ENCODE measurements at regions not wholly inside any gene's neighbourhood (a gene's known extent, or its start where the extent isn't known, plus 50 kb on each side); places are given as distances from the start of the nearest gene placed in this dataset.

- Histone ChIP-seq H3K14ac (ENCODE audit: low read length) (no peak overlapping the region), H2BK5ac (ENCODE audit: low read length) (no peak overlapping the region), H2BK12ac (ENCODE audit: low read length) (peak overlapping the region; percentile 91), H2AFZ (ENCODE audit: low read length) (no peak overlapping the region), H2AK5ac (ENCODE audit: low read depth, low read length) (peak overlapping the region; percentile 64), H3K4me2 (ENCODE audit: insufficient read depth, low read length, poor library complexity, severe bottlenecking) (no peak overlapping the region), H3K79me1 (ENCODE audit: low read depth, low read length) (no peaks in the 10 kb centered on the region), H3K27ac (replicated peaks; ENCODE audit: low read length) (no peak overlapping the region), H4K91ac (ENCODE audit: low read depth, low read length, poor library complexity) (no peak overlapping the region), H3K9me3 (replicated peaks in 1 of 2; ENCODE audit: control insufficient read depth in 2 of 2, insufficient read depth in 1 of 2, low read depth in 1 of 2, low read length in 2 of 2) (no peaks in the 10 kb centered on the region), H2BK15ac (ENCODE audit: low read length) (no peak overlapping the region), H3K9ac (ENCODE audit: low read depth, low read length, poor library complexity) (no peak overlapping the region), H3K18ac (ENCODE audit: low read length) (peak overlapping the region; percentile 18), H3K23ac (ENCODE audit: low read depth, low read length, poor library complexity) (no peak overlapping the region), H3K4ac (ENCODE audit: low read length) (no peak overlapping the region), H3K27me3 (ENCODE audit: control insufficient read depth in 3 of 3, insufficient read depth in 3 of 3, low read depth in 1 of 3, low read length in 3 of 3) (peaks cover 0 to 63% (median 0%) of the 10 kb centered on the region in 3 experiments), H3K4me3 (ENCODE audit: low read length in 2 of 2) (no peak overlapping the region), H2BK120ac (ENCODE audit: low read depth, low read length) (no peak overlapping the region), H3K36me3 (replicated peaks in 1 of 2; ENCODE audit: control insufficient read depth in 2 of 2, insufficient read depth in 2 of 2, low read length in 2 of 2) (no peaks in the 10 kb centered on the region), H4K8ac (ENCODE audit: low read depth, low read length) (no peak overlapping the region), H3K4me1 (ENCODE audit: control insufficient read depth in 2 of 2, insufficient read depth in 1 of 2, low read depth in 1 of 2, low read length in 2 of 2) (peaks cover 11 to 22% of the 10 kb centered on the region in 2 donors)
- no peak for DNase-seq (ENCODE audit: low spot score)
- WGBS, 2 donors (ENCODE audit: extremely low coverage in 2 of 2, insufficient read length in 2 of 2, insufficient replicate concordance in 1 of 2) = no CpG with 5 or more reads among the region's 24 CpGs
Measured at GRCh38 chr5:176748073-176748966, 62.0 kb upstream of the UNC5A start.

DNA sequence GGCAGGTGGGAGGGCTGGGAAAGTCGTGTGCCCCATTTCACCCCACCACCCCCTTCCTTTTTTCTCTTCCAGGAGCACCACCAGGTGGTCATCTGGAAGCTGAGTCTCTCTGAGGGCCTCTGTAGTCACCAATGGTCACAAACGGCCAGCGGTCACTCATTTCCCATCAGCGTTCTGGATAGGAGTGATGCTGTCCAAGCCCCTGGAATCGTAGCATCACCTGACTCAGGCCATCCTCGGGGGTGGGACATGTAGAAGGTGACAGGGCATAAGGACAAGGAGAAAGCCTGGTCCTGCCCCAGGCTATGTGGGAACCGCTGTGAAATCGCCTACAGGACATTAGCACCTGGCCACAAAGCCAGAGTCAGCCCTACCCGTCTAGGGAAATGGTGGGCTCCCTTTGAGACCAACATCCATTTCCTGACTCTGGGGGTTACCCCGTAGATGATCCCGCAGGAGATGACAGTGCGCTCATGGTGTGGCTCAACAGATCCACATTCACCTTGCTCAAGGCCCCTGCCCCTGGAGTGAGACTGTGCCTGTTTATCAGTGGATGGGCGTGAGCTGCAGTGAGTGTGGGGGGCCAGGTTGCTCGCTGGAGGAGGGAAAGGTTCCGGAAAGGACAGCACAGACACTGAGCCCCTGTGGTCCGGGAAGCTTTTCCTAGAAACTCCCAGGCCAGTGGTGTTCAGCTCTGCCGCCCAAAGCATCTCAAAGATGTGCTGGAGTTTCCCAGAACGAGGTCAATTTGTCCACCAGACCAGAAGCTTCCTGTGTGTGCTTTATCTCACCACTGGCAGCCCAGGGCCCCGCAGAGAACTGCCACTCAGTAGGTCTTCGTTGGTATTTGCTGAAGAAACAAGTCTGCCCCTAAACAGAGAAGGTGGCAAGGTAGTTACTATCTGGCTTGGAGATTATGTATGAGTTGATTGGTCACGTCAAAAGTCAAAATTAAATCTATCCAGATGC, 61.1 kb upstream of the UNC5A start:
- Histone ChIP-seq H3K79me1 (ENCODE audit: low read depth, low read length) (no peaks in the 10 kb centered on the region), H3K27ac (replicated peaks; ENCODE audit: low read length) (no peak overlapping the region)

GRCh38 chr5:176750144-176750543, 60.2 kb upstream of the UNC5A start:
- H3K9ac ChIP-seq (ENCODE audit: low read depth, low read length, poor library complexity) = no peak overlapping the region
- no peak overlapping the region for H3K4ac ChIP-seq (ENCODE audit: low read length)
- H2AFZ ChIP-seq (ENCODE audit: low read length) = no peak overlapping the region
- no peak overlapping the region for H4K8ac ChIP-seq (ENCODE audit: low read depth, low read length)
- H3K18ac ChIP-seq (ENCODE audit: low read length) = no peak overlapping the region
- peaks cover 0 to 12% of the 10 kb centered on the region in 2 donors for H3K4me1 ChIP-seq (ENCODE audit: control insufficient read depth in 2 of 2, insufficient read depth in 1 of 2, low read depth in 1 of 2, low read length in 2 of 2)
- no peak overlapping the region for H2BK12ac ChIP-seq (ENCODE audit: low read length)
- H3K14ac ChIP-seq (ENCODE audit: low read length) = no peak overlapping the region
- no peaks in the 10 kb centered on the region for H3K79me1 ChIP-seq (ENCODE audit: low read depth, low read length)
- no peak overlapping the region for H3K23ac ChIP-seq (ENCODE audit: low read depth, low read length, poor library complexity)
- no peak overlapping the region for H2BK120ac ChIP-seq (ENCODE audit: low read depth, low read length)
- no peak overlapping the region for H2BK5ac ChIP-seq (ENCODE audit: low read length)
- H3K4me2 ChIP-seq (ENCODE audit: insufficient read depth, low read length, poor library complexity, severe bottlenecking) = no peak overlapping the region
- no peak overlapping the region for H2AK5ac ChIP-seq (ENCODE audit: low read depth, low read length)
- no peaks in the 10 kb centered on the region for H3K9me3 ChIP-seq (replicated peaks in 1 of 2; ENCODE audit: control insufficient read depth in 2 of 2, insufficient read depth in 1 of 2, low read depth in 1 of 2, low read length in 2 of 2)
- H2BK15ac ChIP-seq (ENCODE audit: low read length) = no peak overlapping the region
- no peak overlapping the region for H3K4me3 ChIP-seq (ENCODE audit: low read length in 2 of 2)
- no peak for DNase-seq (ENCODE audit: low spot score)
- no CpG with 5 or more reads among the region's 10 CpGs for WGBS, 2 donors (ENCODE audit: extremely low coverage in 2 of 2, insufficient read length in 2 of 2, insufficient replicate concordance in 1 of 2)
- no peak overlapping the region for H4K91ac ChIP-seq (ENCODE audit: low read depth, low read length, poor library complexity)
- H3K27me3 ChIP-seq (ENCODE audit: control insufficient read depth in 3 of 3, insufficient read depth in 3 of 3, low read depth in 1 of 3, low read length in 3 of 3) = peaks cover 0 to 46% (median 0%) of the 10 kb centered on the region in 3 experiments
- H3K36me3 ChIP-seq (replicated peaks in 1 of 2; ENCODE audit: control insufficient read depth in 2 of 2, insufficient read depth in 2 of 2, low read length in 2 of 2) = no peaks in the 10 kb centered on the region
- H3K27ac ChIP-seq (replicated peaks; ENCODE audit: low read length) = no peak overlapping the region

More for the DNA sequence above, 61.1 kb upstream of the UNC5A start:
- no peaks in the 10 kb centered on the region for H3K9me3 ChIP-seq (replicated peaks in 1 of 2; ENCODE audit: control insufficient read depth in 2 of 2, insufficient read depth in 1 of 2, low read depth in 1 of 2, low read length in 2 of 2)
- no peaks in the 10 kb centered on the region for H3K36me3 ChIP-seq (replicated peaks in 1 of 2; ENCODE audit: control insufficient read depth in 2 of 2, insufficient read depth in 2 of 2, low read length in 2 of 2)
- H2BK15ac ChIP-seq (ENCODE audit: low read length) = peak overlapping the region; percentile 19
- H2BK120ac ChIP-seq (ENCODE audit: low read depth, low read length) = no peak overlapping the region
- H3K18ac ChIP-seq (ENCODE audit: low read length) = peak overlapping the region; percentile 18
- no CpG with 5 or more reads among the region's 21 CpGs for WGBS, 2 donors (ENCODE audit: extremely low coverage in 2 of 2, insufficient read length in 2 of 2, insufficient replicate concordance in 1 of 2)
- no peak overlapping the region for H4K91ac ChIP-seq (ENCODE audit: low read depth, low read length, poor library complexity)
- no peak for DNase-seq (ENCODE audit: low spot score)
- H3K4me2 ChIP-seq (ENCODE audit: insufficient read depth, low read length, poor library complexity, severe bottlenecking) = no peak overlapping the region
- H2BK12ac ChIP-seq (ENCODE audit: low read length) = no peak overlapping the region
- H3K14ac ChIP-seq (ENCODE audit: low read length) = no peak overlapping the region
- H2AFZ ChIP-seq (ENCODE audit: low read length) = no peak overlapping the region
- H4K8ac ChIP-seq (ENCODE audit: low read depth, low read length) = no peak overlapping the region
- H3K27me3 ChIP-seq (ENCODE audit: control insufficient read depth in 3 of 3, insufficient read depth in 3 of 3, low read depth in 1 of 3, low read length in 3 of 3) = peaks cover 0 to 55% (median 0%) of the 10 kb centered on the region in 3 experiments
- no peak overlapping the region for H3K9ac ChIP-seq (ENCODE audit: low read depth, low read length, poor library complexity)
- no peak overlapping the region for H3K4ac ChIP-seq (ENCODE audit: low read length)
- no peak overlapping the region for H2BK5ac ChIP-seq (ENCODE audit: low read length)
- H3K4me3 ChIP-seq (ENCODE audit: low read length in 2 of 2) = peak overlapping the region in 1 of 2 donors; percentile 56
- no peak overlapping the region for H3K23ac ChIP-seq (ENCODE audit: low read depth, low read length, poor library complexity)
- H3K4me1 ChIP-seq (ENCODE audit: control insufficient read depth in 2 of 2, insufficient read depth in 1 of 2, low read depth in 1 of 2, low read length in 2 of 2) = peaks cover 3 to 15% of the 10 kb centered on the region in 2 donors
- peak overlapping the region; percentile 64 for H2AK5ac ChIP-seq (ENCODE audit: low read depth, low read length)
